IMR-90 (cell line): ENCODE measurements at regions not wholly inside any gene's neighbourhood (a gene's known extent, or its start where the extent isn't known, plus 50 kb on each side); places are given as distances from the start of the nearest gene placed in this dataset.

Experiments used
- ATAC-seq: fragments of 200-7000 bp; cut with Tn5 transposase; 2 replicates; pipeline ENCODE4 v1.9.1; 2020; ENCODE audit warnings: low read depth, mild to moderate bottlenecking, moderate library complexity
- BruUV-seq: library from RNA; stranded (reverse); fragments of 400-500 nt; replicated peaks from 2 replicates; lab custom pipeline; 2021; lab: Mats Ljungman, UMichigan
- CTCF ChIA-PET: fragments of 300-600 bp; formaldehyde crosslinking; extraction: SDS; loops from one replicate; lab custom pipeline; 2021; ENCODE audit warnings: antibody characterized with exemption; lab: Yijun Ruan, JAX
- POLR2A ChIA-PET: fragments of 300-600 bp; sonication (Branson Sonifier 250); formaldehyde crosslinking; loops from one replicate; lab custom pipeline; 2022; ENCODE audit warnings: antibody characterized with exemption; ENCODE audit not compliant: unreplicated experiment; lab: Charles Lee
- DNase-seq: peaks from one replicate; pipeline ENCODE4 v3.0.0; 2013
- H2AFZ ChIP-seq: replicated peaks from 2 replicates; pipeline ENCODE3; 2013; ENCODE audit warnings: low read length, mild to moderate bottlenecking; ENCODE audit not compliant: poor library complexity
- H2AK5ac ChIP-seq: 2 replicates; pipeline ENCODE4 v1.6.1; 2013; ENCODE audit warnings: low read depth, low read length, inconsistent platforms
- H2AK9ac ChIP-seq: replicated peaks from 2 replicates; pipeline ENCODE3; 2013; ENCODE audit warnings: mild to moderate bottlenecking, low read depth, low read length, moderate library complexity; ENCODE audit not compliant: poor library complexity
- H2BK120ac ChIP-seq: 2 replicates; pipeline ENCODE4 v1.6.1; 2013; ENCODE audit warnings: low read depth, low read length, inconsistent platforms
- H2BK15ac ChIP-seq: 3 replicates; pipeline ENCODE4 v1.6.1; 2013; ENCODE audit warnings: low read depth, low read length, inconsistent platforms
- H2BK20ac ChIP-seq: 2 replicates; pipeline ENCODE4 v1.6.1; 2013; ENCODE audit warnings: low read depth, mild to moderate bottlenecking, inconsistent platforms, low read length, moderate library complexity
- H2BK5ac ChIP-seq: 2 replicates; pipeline ENCODE4 v1.6.1; 2013; ENCODE audit warnings: mild to moderate bottlenecking, low read depth, low read length, inconsistent platforms; ENCODE audit not compliant: poor library complexity, severe bottlenecking
- H3K14ac ChIP-seq: replicated peaks from 2 replicates; pipeline ENCODE4 v1.6.1; 2013; ENCODE audit warnings: low read depth, low read length, inconsistent platforms
- H3K18ac ChIP-seq: 2 replicates; pipeline ENCODE4 v1.6.1; 2013; ENCODE audit warnings: low read depth, low read length, control low read depth
- H3K23ac ChIP-seq: 2 replicates; pipeline ENCODE4 v1.6.1; 2013; ENCODE audit warnings: low read depth, low read length, inconsistent platforms
- H3K27ac ChIP-seq: 2 replicates; pipeline ENCODE4 v1.5.1; 2013; ENCODE audit warnings: mild to moderate bottlenecking, control low read depth, low read length; ENCODE audit not compliant: insufficient read depth
- H3K27me3 ChIP-seq: 2 replicates; pipeline ENCODE4 v1.6.1; 2013; ENCODE audit warnings: low read length; ENCODE audit not compliant: control insufficient read depth, insufficient read depth
- H3K36me3 ChIP-seq: 2 replicates; pipeline ENCODE4 v1.6.1; 2013; ENCODE audit warnings: low read length, mixed read lengths; ENCODE audit not compliant: control insufficient read depth, insufficient read depth
- H3K4ac ChIP-seq: 2 replicates; pipeline ENCODE4 v1.6.1; 2013; ENCODE audit warnings: low read depth, low read length, inconsistent platforms
- H3K4me1 ChIP-seq: 2 replicates; pipeline ENCODE4 v1.6.1; 2013; ENCODE audit warnings: low read length, mixed read lengths; ENCODE audit not compliant: control insufficient read depth, insufficient read depth
- H3K4me2 ChIP-seq: 2 replicates; pipeline ENCODE4 v1.6.1; 2013; ENCODE audit warnings: low read depth, mild to moderate bottlenecking, control low read depth, low read length, moderate library complexity
- H3K4me3 ChIP-seq: 2 replicates; pipeline ENCODE4 v1.5.1; 2013; ENCODE audit warnings: low read depth, mild to moderate bottlenecking, control low read depth, low read length, moderate library complexity; ENCODE audit not compliant: insufficient read depth
- H3K56ac ChIP-seq: 2 replicates; pipeline ENCODE4 v1.6.1; 2013; ENCODE audit warnings: low read length, inconsistent platforms; ENCODE audit not compliant: insufficient read depth; ENCODE audit errors: extremely low read depth
- H3K79me1 ChIP-seq, 2 experiments: 2 replicates each; pipeline ENCODE4 v1.6.1; 2013; ENCODE audit warnings: low read length in 2 of 2, inconsistent platforms in 1 of 2, low read depth in 1 of 2
- H3K9ac ChIP-seq: 2 replicates; pipeline ENCODE4 v1.6.1; 2013; ENCODE audit warnings: low read depth, low read length, control low read depth
- H3K9me1 ChIP-seq: 2 replicates; pipeline ENCODE4 v1.6.1; 2013; ENCODE audit warnings: low read length, inconsistent platforms; ENCODE audit not compliant: insufficient read depth
- H3K9me3 ChIP-seq: 2 replicates; pipeline ENCODE4 v1.6.1; 2013; ENCODE audit warnings: low read length; ENCODE audit not compliant: control insufficient read depth, insufficient read depth
- H4K20me1 ChIP-seq: 2 replicates; pipeline ENCODE4 v1.6.1; 2013; ENCODE audit warnings: low read length, inconsistent platforms; ENCODE audit not compliant: insufficient read depth
- H4K5ac ChIP-seq: 2 replicates; pipeline ENCODE4 v1.6.1; 2013; ENCODE audit warnings: mild to moderate bottlenecking, low read depth, low read length, control low read depth
- H4K8ac ChIP-seq, 2 experiments: 2 replicates each; pipeline ENCODE4 v1.6.1; 2013; ENCODE audit warnings: low read depth in 2 of 2, low read length in 2 of 2, control low read depth in 1 of 2, inconsistent platforms in 1 of 2
- H4K91ac ChIP-seq: 2 replicates; pipeline ENCODE4 v1.6.1; 2013; ENCODE audit warnings: low read depth, low read length, inconsistent platforms; ENCODE audit not compliant: insufficient read depth
- BHLHE40 ChIP-seq: fragments of 150-350 bp; IDR thresholded peaks from 2 replicates; pipeline ENCODE4 v1.6.1; 2016; ENCODE audit warnings: mild to moderate bottlenecking, low read depth, low read length
- CEBPB ChIP-seq: IDR thresholded peaks from 2 replicates; pipeline ENCODE4 v1.6.1; 2012; ENCODE audit warnings: low read depth, low read length, improper control_type of control experiment
- CHD1 ChIP-seq: IDR thresholded peaks from 2 replicates; pipeline ENCODE4 v1.6.1; 2012; ENCODE audit warnings: low read depth, low read length, improper control_type of control experiment
- FOS ChIP-seq: fragments of 150-350 bp; IDR thresholded peaks from 2 replicates; pipeline ENCODE4 v1.6.1; 2016; ENCODE audit warnings: low read depth, low read length
- MAFK ChIP-seq: IDR thresholded peaks from 2 replicates; pipeline ENCODE4 v1.6.1; 2012; ENCODE audit warnings: low read depth, low read length, improper control_type of control experiment
- MAZ ChIP-seq: IDR thresholded peaks from 2 replicates; pipeline ENCODE4 v1.6.1; 2012; ENCODE audit warnings: low read depth, mild to moderate bottlenecking, low read length, improper control_type of control experiment, moderate library complexity, borderline replicate concordance
- MXI1 ChIP-seq: IDR thresholded peaks from 2 replicates; pipeline ENCODE4 v1.6.1; 2012; ENCODE audit warnings: low read depth, mild to moderate bottlenecking, low read length, moderate library complexity, borderline replicate concordance
- NFE2L2 ChIP-seq: fragments of 150-350 bp; IDR thresholded peaks from 2 replicates; pipeline ENCODE4 v1.6.1; 2016; ENCODE audit warnings: low read depth, mild to moderate bottlenecking, low read length
- POLR2A ChIP-seq: IDR thresholded peaks from 2 replicates; pipeline ENCODE4 v1.6.1; 2012; ENCODE audit warnings: mild to moderate bottlenecking, low read depth, low read length
- RAD21 ChIP-seq: IDR thresholded peaks from 2 replicates; pipeline ENCODE4 v1.6.1; 2012; ENCODE audit warnings: low read length, improper control_type of control experiment
- RCOR1 ChIP-seq: IDR thresholded peaks from 2 replicates; pipeline ENCODE4 v1.6.1; 2012; ENCODE audit warnings: mild to moderate bottlenecking, low read length, improper control_type of control experiment; ENCODE audit not compliant: insufficient replicate concordance
- RFX5 ChIP-seq: IDR thresholded peaks from 2 replicates; pipeline ENCODE4 v1.8.0; 2012; ENCODE audit warnings: low read depth, mild to moderate bottlenecking, low read length, moderate library complexity
- SMC3 ChIP-seq: fragments of 150-350 bp; IDR thresholded peaks from 2 replicates; pipeline ENCODE4 v1.6.1; 2016; ENCODE audit warnings: low read depth, mild to moderate bottlenecking, antibody characterized with exemption, low read length, moderate library complexity
- WGBS, 2 experiments: methylation state at CpG; one replicate each; pipeline versions ENCODE4 v1.1.5 to v1.1.7; 2013; ENCODE audit warnings: missing lambda C conversion rate in 2 of 2; ENCODE audit not compliant: insufficient read length in 1 of 2; ENCODE audit errors: extremely low coverage in 2 of 2; 5-methylcytosine and 5-hydroxymethylcytosine counted together
- dilution Hi-C: fragments of 300-500 bp; cut with HindIII; formaldehyde crosslinking; loops from one replicate; pipeline ENCODE4 v1.14.3; 2018; ENCODE audit warnings: low sequenced_read_pairs; ENCODE audit not compliant: unreplicated experiment
- in situ Hi-C: fragments of 300-500 bp; cut with MboI; formaldehyde crosslinking; loops from 3 replicates; pipeline ENCODE4 v1.14.3; 2019; ENCODE audit warnings: low sequenced_read_pairs, inconsistent platforms, mixed read lengths
- intact Hi-C: fragments of 100-400 bp; cut with micrococcal nuclease; formaldehyde crosslinking; loops from 2 replicates; pipeline ENCODE4 v1.10.0; 2022
- TF ChIP-seq, protein P1 (sequence below): fragments of 150-350 bp; IDR thresholded peaks from 2 replicates; pipeline ENCODE4 v1.6.1; 2016; ENCODE audit warnings: low read depth, mild to moderate bottlenecking, low read length, moderate library complexity, borderline replicate concordance
- TF ChIP-seq, protein P2 (sequence below): fragments of 150-350 bp; IDR thresholded peaks from 2 replicates; pipeline ENCODE4 v1.6.1; 2017; ENCODE audit warnings: mild to moderate bottlenecking, antibody characterized with exemption, low read length, low read depth
- TF ChIP-seq, protein P3 (sequence below): conservative IDR thresholded peaks from 2 replicates; pipeline ENCODE4 v1.5.1; 2012; ENCODE audit warnings: mild to moderate bottlenecking, low read depth, low read length, improper control_type of control experiment

DNA sequence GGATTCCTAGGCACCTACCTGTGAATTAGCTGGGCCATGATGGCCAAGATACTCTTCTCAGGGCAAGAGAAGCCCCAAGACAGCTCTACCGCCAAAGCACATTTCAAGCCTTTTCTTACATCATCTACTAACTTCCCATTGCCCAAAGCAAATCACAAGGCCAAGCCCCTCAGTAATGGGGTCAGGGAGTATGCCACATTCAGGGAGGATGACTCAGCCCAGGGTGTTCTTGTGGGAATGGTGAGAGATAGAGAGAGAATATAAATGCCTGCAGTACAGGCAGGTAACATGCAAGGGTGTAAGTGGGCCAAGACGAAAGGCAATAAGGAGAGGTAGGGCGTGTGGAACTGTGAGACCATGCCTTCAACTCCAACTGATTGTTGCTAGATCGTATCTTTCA is 162.5 kb upstream of the ISX start:
- Histone ChIP-seq H2AFZ (no peak overlapping the region), H2AK9ac (no peak overlapping the region), H2BK15ac (no peak overlapping the region), H4K8ac (no peak overlapping the region), H3K27me3 (no peaks in the 10 kb centered on the region), H3K23ac (no peak overlapping the region), H3K18ac (no peak overlapping the region), H3K4me1 (no peaks in the 10 kb centered on the region), H2BK20ac (no peak overlapping the region), H4K91ac (no peak overlapping the region), H3K9ac (no peak overlapping the region), H2AK5ac (no peak overlapping the region), H2BK5ac (no peak overlapping the region), H2BK120ac (no peak overlapping the region), H3K4ac (no peak overlapping the region), H4K20me1 (no peaks in the 10 kb centered on the region), H3K4me3 (no peak overlapping the region), H3K9me1 (no peaks in the 10 kb centered on the region), H3K36me3 (no peaks in the 10 kb centered on the region), H3K79me1 (no peaks in the 10 kb centered on the region), H3K14ac (no peak overlapping the region), H3K27ac (no peak overlapping the region), H3K4me2 (no peak overlapping the region), H4K5ac (no peak overlapping the region), H3K56ac (no peak overlapping the region), H3K9me3 (peaks cover 31% of the 10 kb centered on the region)
- ATAC-seq (no peak), DNase-seq (no peak)
- 47% methylated on average over 3 of the region's 4 CpGs; no CpG with 5 or more reads in 1 of the 2 experiments for WGBS, 2 experiments
- TF ChIP-seq, protein P1, sequence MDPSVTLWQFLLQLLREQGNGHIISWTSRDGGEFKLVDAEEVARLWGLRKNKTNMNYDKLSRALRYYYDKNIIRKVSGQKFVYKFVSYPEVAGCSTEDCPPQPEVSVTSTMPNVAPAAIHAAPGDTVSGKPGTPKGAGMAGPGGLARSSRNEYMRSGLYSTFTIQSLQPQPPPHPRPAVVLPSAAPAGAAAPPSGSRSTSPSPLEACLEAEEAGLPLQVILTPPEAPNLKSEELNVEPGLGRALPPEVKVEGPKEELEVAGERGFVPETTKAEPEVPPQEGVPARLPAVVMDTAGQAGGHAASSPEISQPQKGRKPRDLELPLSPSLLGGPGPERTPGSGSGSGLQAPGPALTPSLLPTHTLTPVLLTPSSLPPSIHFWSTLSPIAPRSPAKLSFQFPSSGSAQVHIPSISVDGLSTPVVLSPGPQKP: no peak
- no peak for TF ChIP-seq CHD1
- no peak for TF ChIP-seq RCOR1
- no peak for TF ChIP-seq BHLHE40
- TF ChIP-seq RAD21: no peak
- no peak for TF ChIP-seq SMC3
- TF ChIP-seq, protein P2, sequence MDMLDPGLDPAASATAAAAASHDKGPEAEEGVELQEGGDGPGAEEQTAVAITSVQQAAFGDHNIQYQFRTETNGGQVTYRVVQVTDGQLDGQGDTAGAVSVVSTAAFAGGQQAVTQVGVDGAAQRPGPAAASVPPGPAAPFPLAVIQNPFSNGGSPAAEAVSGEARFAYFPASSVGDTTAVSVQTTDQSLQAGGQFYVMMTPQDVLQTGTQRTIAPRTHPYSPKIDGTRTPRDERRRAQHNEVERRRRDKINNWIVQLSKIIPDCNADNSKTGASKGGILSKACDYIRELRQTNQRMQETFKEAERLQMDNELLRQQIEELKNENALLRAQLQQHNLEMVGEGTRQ: no peak
- TF ChIP-seq MXI1: no peak
- TF ChIP-seq, protein P3, sequence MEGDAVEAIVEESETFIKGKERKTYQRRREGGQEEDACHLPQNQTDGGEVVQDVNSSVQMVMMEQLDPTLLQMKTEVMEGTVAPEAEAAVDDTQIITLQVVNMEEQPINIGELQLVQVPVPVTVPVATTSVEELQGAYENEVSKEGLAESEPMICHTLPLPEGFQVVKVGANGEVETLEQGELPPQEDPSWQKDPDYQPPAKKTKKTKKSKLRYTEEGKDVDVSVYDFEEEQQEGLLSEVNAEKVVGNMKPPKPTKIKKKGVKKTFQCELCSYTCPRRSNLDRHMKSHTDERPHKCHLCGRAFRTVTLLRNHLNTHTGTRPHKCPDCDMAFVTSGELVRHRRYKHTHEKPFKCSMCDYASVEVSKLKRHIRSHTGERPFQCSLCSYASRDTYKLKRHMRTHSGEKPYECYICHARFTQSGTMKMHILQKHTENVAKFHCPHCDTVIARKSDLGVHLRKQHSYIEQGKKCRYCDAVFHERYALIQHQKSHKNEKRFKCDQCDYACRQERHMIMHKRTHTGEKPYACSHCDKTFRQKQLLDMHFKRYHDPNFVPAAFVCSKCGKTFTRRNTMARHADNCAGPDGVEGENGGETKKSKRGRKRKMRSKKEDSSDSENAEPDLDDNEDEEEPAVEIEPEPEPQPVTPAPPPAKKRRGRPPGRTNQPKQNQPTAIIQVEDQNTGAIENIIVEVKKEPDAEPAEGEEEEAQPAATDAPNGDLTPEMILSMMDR: no peak
- TF ChIP-seq MAFK: no peak
- no peak for TF ChIP-seq RFX5
- TF ChIP-seq CEBPB: no peak
- no peak for TF ChIP-seq NFE2L2
- no peak for TF ChIP-seq MAZ
- no peak for TF ChIP-seq FOS
- TF ChIP-seq POLR2A: no peak
- in situ Hi-C loops (no loop called here), intact Hi-C loops (no loop called here), dilution Hi-C loops (no loop called here)
- POLR2A ChIA-PET: no interaction called here
- BruUV-seq: no TSS peak
- CTCF ChIA-PET: no interaction called here
